ENCODE measurements at regions not wholly inside any gene's neighbourhood (a gene's known extent, or its start where the extent isn't known, plus 50 kb on each side); places are given as distances from the start of the nearest gene placed in this dataset.

DNA sequence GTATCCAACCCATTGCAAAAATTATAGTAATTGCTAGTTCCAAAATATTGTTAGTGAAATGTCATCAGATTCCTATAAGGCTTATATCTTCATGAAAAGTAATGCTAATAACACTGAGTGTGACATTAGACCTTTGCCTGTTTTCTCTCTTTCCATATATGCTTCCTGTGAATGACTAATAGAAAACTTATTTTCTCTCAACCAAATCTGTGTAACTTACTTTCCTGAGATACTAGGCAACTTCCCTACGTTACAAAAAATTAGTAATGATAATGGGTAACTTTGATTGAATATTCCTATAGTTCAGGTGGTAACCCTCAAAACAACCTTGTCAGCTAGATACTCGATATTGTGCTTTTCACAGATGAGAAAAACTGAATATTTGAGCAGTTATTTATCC is 124.2 kb upstream of the HNRNPU start:
- Histone ChIP-seq H3K9me2 (replicated peaks; ENCODE audit: low read depth, low read length) (no peaks in the 10 kb centered on the region), H3K4me1 (ENCODE audit: insufficient read depth, low read length, poor library complexity, severe bottlenecking) (no peaks in the 10 kb centered on the region), H3K4me3 (ENCODE audit: low read length, poor library complexity, severe bottlenecking) (no peak overlapping the region), H3K27me3 (ENCODE audit: insufficient read depth, low read length, poor library complexity, severe bottlenecking) (no peaks in the 10 kb centered on the region), H3K9ac (ENCODE audit: low read depth, low read length, poor library complexity, severe bottlenecking) (no peak overlapping the region), H3K79me2 (ENCODE audit: insufficient read depth, low read length) (no peaks in the 10 kb centered on the region), H4K20me1 (ENCODE audit: insufficient read depth, low read length, poor library complexity, severe bottlenecking) (no peaks in the 10 kb centered on the region), H3K36me3 (ENCODE audit: insufficient read depth, low read length) (no peaks in the 10 kb centered on the region), H3K4me2 (ENCODE audit: low read depth, low read length, poor library complexity, severe bottlenecking) (no peak overlapping the region), H3F3A (ENCODE audit: low read depth) (no peaks in the 10 kb centered on the region), H2AFZ (ENCODE audit: low read length) (no peak overlapping the region), H3K9me3 (ENCODE audit: insufficient read depth, low read depth, low read length) (no peaks in the 10 kb centered on the region)
- TF ChIP-seq CTCF (conservative IDR thresholded peaks at IDR 0.05; ENCODE audit: low read length) (no peak), EZH2phosphoT487 (IDR thresholded peaks at IDR 0.05; ENCODE audit: borderline replicate concordance) (no peak)

GRCh38 chr1:244980605-244981004 is 116.3 kb upstream of the HNRNPU start:
- Histone ChIP-seq H3K36me3 (ENCODE audit: insufficient read depth, low read length) (no peaks in the 10 kb centered on the region), H3K79me2 (ENCODE audit: insufficient read depth, low read length) (no peaks in the 10 kb centered on the region), H3K27me3 (ENCODE audit: insufficient read depth, low read length, poor library complexity, severe bottlenecking) (no peaks in the 10 kb centered on the region), H3K9ac (ENCODE audit: low read depth, low read length, poor library complexity, severe bottlenecking) (no peak overlapping the region), H3K9me2 (replicated peaks; ENCODE audit: low read depth, low read length) (no peaks in the 10 kb centered on the region), H4K20me1 (ENCODE audit: insufficient read depth, low read length, poor library complexity, severe bottlenecking) (no peaks in the 10 kb centered on the region), H3F3A (ENCODE audit: low read depth) (no peaks in the 10 kb centered on the region), H2AFZ (ENCODE audit: low read length) (no peak overlapping the region), H3K4me3 (ENCODE audit: low read length, poor library complexity, severe bottlenecking) (no peak overlapping the region), H3K9me3 (ENCODE audit: insufficient read depth, low read depth, low read length) (no peaks in the 10 kb centered on the region), H3K4me2 (ENCODE audit: low read depth, low read length, poor library complexity, severe bottlenecking) (no peak overlapping the region), H3K4me1 (ENCODE audit: insufficient read depth, low read length, poor library complexity, severe bottlenecking) (no peaks in the 10 kb centered on the region)
- TF ChIP-seq EZH2phosphoT487 (IDR thresholded peaks at IDR 0.05; ENCODE audit: borderline replicate concordance) = no peak
- no peak for TF ChIP-seq CTCF (conservative IDR thresholded peaks at IDR 0.05; ENCODE audit: low read length)

- Histone ChIP-seq H3K4me1 (ENCODE audit: insufficient read depth, low read length, poor library complexity, severe bottlenecking) (peaks cover 10% of the 10 kb centered on the region), H4K20me1 (ENCODE audit: insufficient read depth, low read length, poor library complexity, severe bottlenecking) (no peaks in the 10 kb centered on the region), H3K4me3 (ENCODE audit: low read length, poor library complexity, severe bottlenecking) (no peak overlapping the region), H3K9ac (ENCODE audit: low read depth, low read length, poor library complexity, severe bottlenecking) (no peak overlapping the region), H3K4me2 (ENCODE audit: low read depth, low read length, poor library complexity, severe bottlenecking) (no peak overlapping the region), H3K27me3 (ENCODE audit: insufficient read depth, low read length, poor library complexity, severe bottlenecking) (no peaks in the 10 kb centered on the region), H3K9me2 (replicated peaks; ENCODE audit: low read depth, low read length) (no peaks in the 10 kb centered on the region), H3K36me3 (ENCODE audit: insufficient read depth, low read length) (no peaks in the 10 kb centered on the region), H3K79me2 (ENCODE audit: insufficient read depth, low read length) (peaks cover 9% of the 10 kb centered on the region), H2AFZ (ENCODE audit: low read length) (no peak overlapping the region), H3K9me3 (ENCODE audit: insufficient read depth, low read depth, low read length) (no peaks in the 10 kb centered on the region), H3F3A (ENCODE audit: low read depth) (no peaks in the 10 kb centered on the region)
- TF ChIP-seq CTCF (conservative IDR thresholded peaks at IDR 0.05; ENCODE audit: low read length) (no peak), EZH2phosphoT487 (IDR thresholded peaks at IDR 0.05; ENCODE audit: borderline replicate concordance) (no peak)
These were observed 110.2 kb upstream of the HNRNPU start for GRCh38 chr1:244974550-244974949.

Measured in Loucy (cell line).